GM12892 (cell line): ENCODE measurements at regions not wholly inside any gene's neighbourhood (a gene's known extent, or its start where the extent isn't known, plus 50 kb on each side); places are given as distances from the start of the nearest gene placed in this dataset.

Experiments
- DNase-seq: peaks from one replicate; pipeline ENCODE4 v3.0.0; 2011; ENCODE audit not compliant: insufficient read length
- FAIRE-seq: peaks from 2 replicates; lab custom pipeline; 2011; peaks lifted over from hg19 to GRCh38; lab: Jason Lieb, UNC
- POLR2A ChIP-seq: IDR thresholded peaks from 2 replicates; pipeline ENCODE4 v1.6.1; 2011; ENCODE audit warnings: low read depth, low read length, control low read depth
- POLR2AphosphoS5 ChIP-seq: IDR thresholded peaks from 2 replicates; pipeline ENCODE4 v1.6.1; 2011; ENCODE audit warnings: low read depth, low read length, control low read depth
- TAF1 ChIP-seq: IDR thresholded peaks from 2 replicates; pipeline ENCODE4 v1.6.1; 2011; ENCODE audit warnings: low read depth, mild to moderate bottlenecking, control low read depth, low read length, borderline replicate concordance

GRCh38 chr4:111449657-111450056 is 695.6 kb upstream of the FAM241A start:
- DNase-seq, result no peak
- no peak for FAIRE-seq
- TF ChIP-seq POLR2AphosphoS5 (no peak), POLR2A (no peak), TAF1 (no peak)

GRCh38 chr4:111450867-111451266 is 694.4 kb upstream of the FAM241A start:
- FAIRE-seq (no peak), DNase-seq (no peak)
- no peak for TF ChIP-seq TAF1
- no peak for TF ChIP-seq POLR2AphosphoS5
- TF ChIP-seq POLR2A, result no peak

- FAIRE-seq, result no peak
- TF ChIP-seq POLR2A (no peak), TAF1 (no peak), POLR2AphosphoS5 (no peak)
- DNase-seq, result no peak
Observed at GRCh38 chr4:111453216-111453615, 692.0 kb upstream of the FAM241A start.

DNA sequence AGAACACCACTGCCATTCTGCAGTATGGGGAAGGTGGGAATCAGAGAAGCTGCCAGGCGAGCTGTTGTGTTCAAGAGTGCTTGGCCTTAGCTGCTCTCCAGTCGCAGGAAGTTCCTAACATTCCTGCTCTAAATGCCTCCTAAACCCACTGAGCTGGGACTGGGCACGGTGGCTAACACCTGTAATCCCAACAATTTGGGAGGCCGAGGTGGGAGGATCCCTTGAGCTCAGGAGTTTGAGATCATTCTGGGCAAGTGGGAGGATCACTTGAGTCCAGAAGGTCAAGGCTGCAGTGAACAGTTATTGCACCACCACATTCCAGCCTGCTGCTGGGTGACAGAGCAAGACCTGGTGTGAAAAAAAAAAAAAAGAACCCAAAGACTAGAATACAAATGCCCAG is 690.3 kb upstream of the FAM241A start:
- no peak for TF ChIP-seq POLR2A
- TF ChIP-seq TAF1, result no peak
- TF ChIP-seq POLR2AphosphoS5, result no peak
- no peak for FAIRE-seq
- DNase-seq, result no peak

- no peak for FAIRE-seq
- DNase-seq, result no peak
Observed at GRCh38 chr4:111464251-111465045, 680.8 kb upstream of the FAM241A start.

DNA sequence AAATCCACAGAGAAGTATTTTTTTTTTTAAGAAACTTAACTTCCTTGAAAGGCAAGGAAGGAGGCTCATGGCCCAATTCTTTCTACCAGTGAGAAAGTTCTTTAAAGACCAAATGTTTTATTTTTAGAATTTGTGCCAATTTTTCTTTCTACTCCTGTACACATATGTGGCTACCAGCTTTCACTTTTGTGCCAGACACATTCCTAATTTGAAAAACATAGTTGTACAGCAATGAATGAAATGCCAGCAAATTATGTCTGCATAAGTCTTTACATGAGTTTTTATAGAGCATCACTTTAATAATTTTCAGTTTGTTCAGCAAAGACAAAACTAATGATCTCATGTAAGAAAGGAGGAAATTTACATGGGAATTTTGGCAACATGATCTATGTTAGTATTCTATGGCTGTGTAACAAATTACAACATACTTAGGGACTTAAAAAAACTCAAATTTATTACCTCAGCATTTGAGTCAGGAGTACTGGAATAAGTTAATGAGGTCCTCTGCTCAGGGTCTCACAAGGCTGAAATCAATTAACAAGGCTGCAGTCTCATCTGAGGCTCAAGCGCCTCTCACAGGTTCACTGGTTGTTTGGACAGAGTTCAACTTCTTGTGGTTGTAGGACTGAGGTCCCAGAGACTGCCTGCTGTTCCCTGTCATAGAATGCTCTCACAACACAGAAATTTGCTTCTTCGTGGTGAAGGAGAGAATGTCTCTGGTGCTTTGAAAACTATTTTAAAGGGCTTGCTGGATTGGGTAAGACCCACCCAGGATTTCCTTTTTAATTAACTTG is 678.2 kb upstream of the FAM241A start:
- TF ChIP-seq POLR2AphosphoS5 (no peak), POLR2A (no peak), TAF1 (no peak)
- no peak for FAIRE-seq
- DNase-seq, result no peak

More at GRCh38 chr4:111464251-111465045, 680.8 kb upstream of the FAM241A start:
- TF ChIP-seq POLR2AphosphoS5 (no peak), TAF1 (no peak), POLR2A (no peak)

DNA sequence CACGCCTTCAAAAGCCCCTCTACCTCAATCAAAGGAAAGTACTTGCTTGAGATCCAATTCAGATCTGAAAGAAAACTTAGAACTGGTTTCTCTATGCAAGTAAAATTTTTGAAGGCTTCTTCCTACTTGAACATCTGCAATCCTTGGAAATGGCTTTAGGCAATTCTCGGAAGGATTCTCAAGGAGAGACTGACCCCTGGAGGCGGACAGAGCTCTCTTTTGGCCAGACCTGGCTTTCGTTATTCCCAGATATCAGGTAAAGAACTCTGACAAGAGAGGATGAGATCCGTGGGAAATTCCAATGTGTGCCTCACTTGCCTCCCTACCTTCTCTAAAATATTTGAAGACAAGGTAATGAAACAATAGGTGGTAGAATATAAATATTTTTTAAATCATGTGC is 670.3 kb upstream of the FAM241A start:
- DNase-seq (no peak), FAIRE-seq (no peak)
- TF ChIP-seq POLR2A (no peak), POLR2AphosphoS5 (no peak), TAF1 (no peak)

DNA sequence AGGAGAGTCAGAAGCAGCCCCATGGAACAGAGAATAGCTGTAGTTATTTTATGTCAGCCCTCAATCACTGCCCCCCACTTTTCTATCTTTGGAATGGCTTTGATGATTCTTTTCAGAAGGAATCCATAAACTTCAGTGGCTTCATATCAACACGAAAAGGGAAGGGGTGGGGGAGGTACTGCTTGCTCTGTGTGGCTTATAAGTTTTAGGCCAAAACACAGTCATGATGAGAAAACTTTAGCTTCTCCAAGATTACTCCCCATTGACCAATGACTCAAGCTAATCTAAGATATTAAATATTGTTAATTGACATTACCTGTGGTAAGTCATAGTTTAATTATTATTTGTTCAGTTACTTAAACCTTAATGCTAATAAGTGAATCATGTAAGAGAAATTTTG is 669.6 kb upstream of the FAM241A start:
- TF ChIP-seq POLR2AphosphoS5 (no peak), TAF1 (no peak), POLR2A (no peak)
- no peak for FAIRE-seq
- DNase-seq, result no peak

- TF ChIP-seq POLR2AphosphoS5 (no peak), POLR2A (no peak), TAF1 (no peak)
- no peak for DNase-seq
- no peak for FAIRE-seq
Observed at GRCh38 chr4:111480510-111480909, 664.7 kb upstream of the FAM241A start.

- DNase-seq (no peak), FAIRE-seq (no peak)
- TF ChIP-seq TAF1 (no peak), POLR2AphosphoS5 (no peak), POLR2A (no peak)
Observed at GRCh38 chr4:111483375-111484169, 661.7 kb upstream of the FAM241A start.

DNA sequence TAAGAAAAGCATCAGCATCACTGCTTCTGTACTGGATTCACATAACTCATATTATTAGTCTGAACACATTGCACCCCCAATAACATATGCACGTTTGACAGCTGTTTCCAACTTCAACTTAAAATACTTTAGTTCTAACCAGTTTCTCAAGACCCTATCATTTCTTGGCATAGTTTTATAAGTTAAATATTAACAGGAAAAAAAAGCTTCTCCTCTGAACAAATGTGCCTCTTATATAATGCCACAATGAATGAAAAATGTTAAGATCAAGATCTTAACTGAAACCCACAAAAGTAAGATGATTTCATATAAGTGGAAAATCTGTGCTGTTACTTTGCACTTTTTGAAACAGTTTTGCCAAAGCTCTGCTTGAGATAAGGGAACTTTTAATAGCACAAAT is 652.8 kb upstream of the FAM241A start:
- TF ChIP-seq POLR2A (no peak), POLR2AphosphoS5 (no peak)
- FAIRE-seq, result no peak
- no peak for DNase-seq

DNA sequence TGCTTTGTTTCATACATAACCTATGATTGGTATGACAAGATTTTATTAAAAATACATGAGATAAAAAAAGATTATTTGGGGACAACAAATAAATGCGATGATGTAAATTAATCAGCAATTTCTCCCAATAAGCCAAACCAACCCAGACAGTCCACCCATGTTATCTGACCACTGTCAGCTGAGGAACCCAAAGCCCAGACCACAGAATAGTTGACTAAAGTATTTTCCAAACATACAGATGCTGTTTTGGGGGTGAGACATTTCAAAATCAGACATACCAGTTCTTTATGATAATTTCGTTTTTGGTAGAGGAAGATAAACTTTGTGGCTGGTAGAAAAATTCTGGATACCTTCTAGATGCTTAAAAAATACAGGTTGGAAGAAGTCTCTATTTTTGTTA is 650.8 kb upstream of the FAM241A start:
- FAIRE-seq (no peak), DNase-seq (no peak)
- TF ChIP-seq POLR2A (no peak), TAF1 (no peak), POLR2AphosphoS5 (no peak)
